ENCODE measurements at regions not wholly inside any gene's neighbourhood (a gene's known extent, or its start where the extent isn't known, plus 50 kb on each side); places are given as distances from the start of the nearest gene placed in this dataset.

- WGBS, 2 donors: 80 to 83% methylated on average over 2 of the region's 2 CpGs
- no peak for ATAC-seq (ENCODE audit: insufficient read depth, low FRiP score)
Observed at GRCh38 chr3:102545276-102545675, 110.5 kb downstream of the ZPLD1 start.

GRCh38 chr3:102553876-102554275, 119.1 kb downstream of the ZPLD1 start:
- DNase-seq: no peak
- no peak overlapping the region for H3K27ac ChIP-seq (ENCODE audit: low read depth in 1 of 2, low read length in 1 of 2)
- H3K4me3 ChIP-seq: no peak overlapping the region
- no peaks in the 10 kb centered on the region for H3K27me3 ChIP-seq (ENCODE audit: control insufficient read depth in 3 of 3, insufficient read depth in 3 of 3, low read length in 2 of 3)
- no peaks in the 10 kb centered on the region for H3K9me3 ChIP-seq (ENCODE audit: control insufficient read depth in 4 of 4, insufficient read depth in 3 of 4, low read length in 3 of 4)
- no peak for TF ChIP-seq CTCF (IDR thresholded peaks at IDR 0.05; ENCODE audit: control extremely low read depth, extremely low read depth)
- H3K4me1 ChIP-seq (ENCODE audit: control insufficient read depth in 5 of 5, insufficient read depth in 5 of 5, low read length in 5 of 5): no peaks in the 10 kb centered on the region
- ATAC-seq (ENCODE audit: insufficient read depth, low FRiP score): no peak
- H3K36me3 ChIP-seq (ENCODE audit: control insufficient read depth in 4 of 4, insufficient read depth in 4 of 4, low read length in 4 of 4): no peaks in the 10 kb centered on the region
- no peak overlapping the region for H3K9ac ChIP-seq (ENCODE audit: insufficient read depth in 1 of 2, low read length in 2 of 2)

More at GRCh38 chr3:102545276-102545675, 110.5 kb downstream of the ZPLD1 start:
- no peak overlapping the region for H3K27ac ChIP-seq (ENCODE audit: low read depth in 1 of 2, low read length in 1 of 2)
- no peak for DNase-seq
- H3K9ac ChIP-seq (ENCODE audit: insufficient read depth in 1 of 2, low read length in 2 of 2): no peak overlapping the region
- no peaks in the 10 kb centered on the region for H3K4me1 ChIP-seq (ENCODE audit: control insufficient read depth in 5 of 5, insufficient read depth in 5 of 5, low read length in 5 of 5)
- H3K4me3 ChIP-seq: no peak overlapping the region
- no peaks in the 10 kb centered on the region for H3K9me3 ChIP-seq (ENCODE audit: control insufficient read depth in 4 of 4, insufficient read depth in 3 of 4, low read length in 3 of 4)
- H3K36me3 ChIP-seq (ENCODE audit: control insufficient read depth in 4 of 4, insufficient read depth in 4 of 4, low read length in 4 of 4): no peaks in the 10 kb centered on the region
- TF ChIP-seq CTCF (IDR thresholded peaks at IDR 0.05; ENCODE audit: control extremely low read depth, extremely low read depth): no peak
- H3K27me3 ChIP-seq (ENCODE audit: control insufficient read depth in 3 of 3, insufficient read depth in 3 of 3, low read length in 2 of 3): no peaks in the 10 kb centered on the region

GRCh38 chr3:102570511-102570910, 135.7 kb downstream of the ZPLD1 start:
- Histone ChIP-seq H3K9me3 (ENCODE audit: control insufficient read depth in 4 of 4, insufficient read depth in 3 of 4, low read length in 3 of 4) (no peaks in the 10 kb centered on the region), H3K27ac (ENCODE audit: low read depth in 1 of 2, low read length in 1 of 2) (no peak overlapping the region), H3K9ac (ENCODE audit: insufficient read depth in 1 of 2, low read length in 2 of 2) (no peak overlapping the region), H3K4me3 (no peak overlapping the region), H3K27me3 (ENCODE audit: control insufficient read depth in 3 of 3, insufficient read depth in 3 of 3, low read length in 2 of 3) (no peaks in the 10 kb centered on the region), H3K4me1 (ENCODE audit: control insufficient read depth in 5 of 5, insufficient read depth in 5 of 5, low read length in 5 of 5) (peaks cover 0 to 5% (median 0%) of the 10 kb centered on the region in 5 donors), H3K36me3 (ENCODE audit: control insufficient read depth in 4 of 4, insufficient read depth in 4 of 4, low read length in 4 of 4) (no peaks in the 10 kb centered on the region)
- peak in 2 of 3 donors; percentile 15 to 55 for DNase-seq
- 48 to 71% methylated on average over 2 of the region's 2 CpGs for WGBS, 2 donors
- no peak for ATAC-seq (ENCODE audit: insufficient read depth, low FRiP score)
- TF ChIP-seq CTCF (IDR thresholded peaks at IDR 0.05; ENCODE audit: control extremely low read depth, extremely low read depth): no peak

DNA sequence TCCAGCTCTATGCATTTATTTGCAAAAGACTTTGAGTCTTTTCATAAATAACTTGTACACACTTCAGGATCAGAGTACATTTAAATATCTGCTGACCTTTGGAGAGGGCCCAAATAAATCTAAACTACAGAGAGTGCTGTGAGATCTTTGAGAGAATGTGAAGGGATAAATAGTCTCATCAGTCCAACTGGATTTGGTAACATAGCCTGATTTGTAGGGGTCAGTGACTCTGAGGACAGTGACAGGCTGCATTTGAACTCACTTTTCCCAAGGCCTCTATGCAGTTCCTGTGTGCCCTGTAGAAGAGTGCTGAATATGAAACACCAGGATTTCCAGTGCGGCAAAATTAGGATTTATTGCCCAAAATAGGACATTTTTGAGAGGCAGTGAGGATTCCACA, 136.2 kb downstream of the ZPLD1 start:
- no peak overlapping the region for H3K4me3 ChIP-seq
- H3K27me3 ChIP-seq (ENCODE audit: control insufficient read depth in 3 of 3, insufficient read depth in 3 of 3, low read length in 2 of 3): no peaks in the 10 kb centered on the region
- 78 to 90% methylated on average over 1 of the region's 1 CpG for WGBS, 2 donors
- DNase-seq: peak in 1 of 3 donors; percentile 6
- H3K4me1 ChIP-seq (ENCODE audit: control insufficient read depth in 5 of 5, insufficient read depth in 5 of 5, low read length in 5 of 5): peaks cover 0 to 5% (median 0%) of the 10 kb centered on the region in 5 donors
- no peak for TF ChIP-seq CTCF (IDR thresholded peaks at IDR 0.05; ENCODE audit: control extremely low read depth, extremely low read depth)
- ATAC-seq (ENCODE audit: insufficient read depth, low FRiP score): no peak
- no peak overlapping the region for H3K9ac ChIP-seq (ENCODE audit: insufficient read depth in 1 of 2, low read length in 2 of 2)
- H3K9me3 ChIP-seq (ENCODE audit: control insufficient read depth in 4 of 4, insufficient read depth in 3 of 4, low read length in 3 of 4): no peaks in the 10 kb centered on the region
- H3K27ac ChIP-seq (ENCODE audit: low read depth in 1 of 2, low read length in 1 of 2): no peak overlapping the region
- no peaks in the 10 kb centered on the region for H3K36me3 ChIP-seq (ENCODE audit: control insufficient read depth in 4 of 4, insufficient read depth in 4 of 4, low read length in 4 of 4)

Measured in lung (tissue), 11 donors.